CD14-positive monocyte (primary cell): ENCODE measurements at regions not wholly inside any gene's neighbourhood (a gene's known extent, or its start where the extent isn't known, plus 50 kb on each side); places are given as distances from the start of the nearest gene placed in this dataset.

ENCODE experiments used
- DNase-seq, 3 donors: peaks; one replicate each; pipeline ENCODE4 v3.0.0-alpha.2; 2011 to 2022
- H2AFZ ChIP-seq: 2 replicates; pipeline ENCODE4 v1.6.0; 2012; ENCODE audit warnings: mild to moderate bottlenecking, low read depth, low read length, inconsistent platforms; ENCODE audit not compliant: insufficient read depth, poor library complexity, severe bottlenecking
- H3K27ac ChIP-seq, 2 donors: 1 replicate in 1 of 2; 2 replicates in 1 of 2; pipeline ENCODE4 v1.5.1; 2012 to 2013; ENCODE audit warnings: low read length in 2 of 2, control low read depth in 1 of 2, inconsistent platforms in 1 of 2, low read depth in 1 of 2, mild to moderate bottlenecking in 1 of 2
- H3K27me3 ChIP-seq, 2 donors: one replicate each; pipeline versions ENCODE4 v1.6.0 to v1.6.1; 2011 to 2013; ENCODE audit warnings: low read length in 2 of 2; ENCODE audit not compliant: control insufficient read depth in 2 of 2, insufficient read depth in 2 of 2
- H3K36me3 ChIP-seq, 2 donors: replicated peaks in 1 of 2; 1 replicate in 1 of 2; 2 replicates in 1 of 2; pipeline versions ENCODE4 v1.5.1 to v1.6.1; 2012 to 2013; ENCODE audit warnings: low read length in 2 of 2, control low read depth in 1 of 2, inconsistent platforms in 1 of 2, mild to moderate bottlenecking in 1 of 2; ENCODE audit not compliant: insufficient read depth in 2 of 2, control insufficient read depth in 1 of 2
- H3K4me1 ChIP-seq, 2 donors: 1 replicate in 1 of 2; 2 replicates in 1 of 2; pipeline versions ENCODE4 v1.5.1 to v1.6.1; 2012 to 2013; ENCODE audit warnings: low read length in 2 of 2, control low read depth in 1 of 2, inconsistent platforms in 1 of 2, mild to moderate bottlenecking in 1 of 2, moderate library complexity in 1 of 2; ENCODE audit not compliant: insufficient read depth in 2 of 2, control insufficient read depth in 1 of 2
- H3K4me2 ChIP-seq: replicated peaks from 2 replicates; pipeline ENCODE3; 2012; ENCODE audit warnings: low read length, moderate library complexity, mild to moderate bottlenecking; ENCODE audit not compliant: poor library complexity, severe bottlenecking; ENCODE audit errors: extremely low read depth
- H3K4me3 ChIP-seq, 3 experiments: fragments of 200-600 bp in 1 of 3; sonication (generic) in 1 of 3; replicated peaks in 1 of 3; 1 replicate in 2 of 3; 2 replicates in 1 of 3; pipeline ENCODE4 v1.5.1; 2011 to 2013; ENCODE audit warnings: low read length in 3 of 3, mild to moderate bottlenecking in 3 of 3, control low read depth in 2 of 3, low read depth in 2 of 3, inconsistent platforms in 1 of 3, moderate library complexity in 1 of 3
- H3K79me2 ChIP-seq: 2 replicates; pipeline ENCODE4 v1.6.0; 2012; ENCODE audit warnings: mild to moderate bottlenecking, control low read depth, inconsistent platforms, low read length, moderate library complexity; ENCODE audit not compliant: insufficient read depth
- H3K9ac ChIP-seq: 2 replicates; pipeline ENCODE4 v1.6.0; 2017; ENCODE audit warnings: low read length, mild to moderate bottlenecking; ENCODE audit not compliant: insufficient read depth, poor library complexity, severe bottlenecking
- H3K9me3 ChIP-seq, 2 donors: replicated peaks in 1 of 2; 1 replicate in 1 of 2; 2 replicates in 1 of 2; pipeline versions ENCODE4 v1.5.1 to v1.6.1; 2012 to 2013; ENCODE audit warnings: low read length in 2 of 2, control low read depth in 1 of 2; ENCODE audit not compliant: control insufficient read depth in 1 of 2, insufficient read depth in 1 of 2
- H4K20me1 ChIP-seq: 2 replicates; pipeline ENCODE4 v1.6.0; 2012; ENCODE audit warnings: mild to moderate bottlenecking, low read length, control low read depth, moderate library complexity; ENCODE audit not compliant: insufficient read depth
- H3K27ac Mint-ChIP-seq, 7 donors: one replicate each; pipeline ENCODE4 v1.8.0; 2020; ENCODE audit warnings: mild to moderate bottlenecking in 7 of 7, mixed read lengths in 7 of 7, moderate library complexity in 6 of 7, inconsistent platforms in 2 of 7
- H3K27me3 Mint-ChIP-seq, 3 donors: one replicate each; pipeline ENCODE4 v1.8.0; 2021 to 2022; ENCODE audit warnings: low read depth in 3 of 3, mild to moderate bottlenecking in 3 of 3, mixed read lengths in 3 of 3, moderate library complexity in 3 of 3, inconsistent platforms in 1 of 3
- H3K36me3 Mint-ChIP-seq, 2 donors: one replicate each; pipeline ENCODE4 v1.8.0; 2020; ENCODE audit warnings: mixed read lengths in 2 of 2, inconsistent platforms in 1 of 2, mild to moderate bottlenecking in 1 of 2
- H3K4me1 Mint-ChIP-seq: one replicate; pipeline ENCODE4 v1.8.0; 2020; ENCODE audit warnings: mild to moderate bottlenecking, mixed read lengths
- H3K4me3 Mint-ChIP-seq, 2 donors: one replicate each; pipeline ENCODE4 v1.8.0; 2020; ENCODE audit warnings: mild to moderate bottlenecking in 2 of 2, mixed read lengths in 2 of 2, moderate library complexity in 1 of 2
- H3K9me3 Mint-ChIP-seq, 7 donors: one replicate each; pipeline ENCODE4 v1.8.0; 2020 to 2022; ENCODE audit warnings: mixed read lengths in 7 of 7, mild to moderate bottlenecking in 6 of 7, moderate library complexity in 6 of 7, inconsistent platforms in 2 of 7
- CTCF ChIP-seq: fragments of 200-600 bp; IDR thresholded peaks from one replicate; pipeline ENCODE4 v1.8.0; 2022; ENCODE audit warnings: antibody characterized with exemption, mild to moderate bottlenecking
- WGBS: methylation state at CpG from one replicate; pipeline ENCODE4 v1.1.5; 2013; ENCODE audit warnings: missing lambda C conversion rate; ENCODE audit not compliant: insufficient coverage; 5-methylcytosine and 5-hydroxymethylcytosine counted together
- intact Hi-C, 2 donors: fragments of 100-400 bp; cut with micrococcal nuclease; formaldehyde crosslinking; loops; one replicate each; pipeline versions ENCODE4 v1.15.0 to v1.15.1; 2023

- peaks cover 10 to 13% of the 10 kb centered on the region in 2 donors for H3K9me3 ChIP-seq
- WGBS: no CpG with 5 or more reads among the region's 2 CpGs
- no peaks in the 10 kb centered on the region for H4K20me1 ChIP-seq
- no peaks in the 10 kb centered on the region for H3K27me3 ChIP-seq
- DNase-seq: no peak
- intact Hi-C loops: no loop called here
- Mint-ChIP-seq H3K27me3 (peaks cover 0 to 3% (median 2%) of the 10 kb centered on the region in 3 donors), H3K9me3 (peaks cover 2 to 20% (median 11%) of the 10 kb centered on the region in 7 donors), H3K36me3 (no peaks in the 10 kb centered on the region), H3K4me3 (no peak overlapping the region), H3K4me1 (no peaks in the 10 kb centered on the region), H3K27ac (no peak overlapping the region)
- no peaks in the 10 kb centered on the region for H3K79me2 ChIP-seq
- H3K4me3 ChIP-seq: no peak overlapping the region
- no peak overlapping the region for H3K27ac ChIP-seq
- TF ChIP-seq CTCF: no peak
- no peak overlapping the region for H2AFZ ChIP-seq
- H3K4me2 ChIP-seq: no peak overlapping the region
- H3K36me3 ChIP-seq: no peaks in the 10 kb centered on the region
- H3K4me1 ChIP-seq: no peaks in the 10 kb centered on the region
- no peak overlapping the region for H3K9ac ChIP-seq
These were observed 322.8 kb downstream of the SPATA17 start for GRCh38 chr1:217953922-217954321.

- no peak overlapping the region for H2AFZ ChIP-seq
- intact Hi-C loops: no loop called here
- H3K27me3 Mint-ChIP-seq: peaks cover 0 to 2% (median 0%) of the 10 kb centered on the region in 3 donors
These were observed 324.6 kb downstream of the SPATA17 start for GRCh38 chr1:217955723-217956122.

More at GRCh38 chr1:217955723-217956122, 324.6 kb downstream of the SPATA17 start:
- peaks cover 2 to 21% (median 11%) of the 10 kb centered on the region in 7 donors for H3K9me3 Mint-ChIP-seq
- H3K4me3 ChIP-seq: no peak overlapping the region
- H3K4me3 Mint-ChIP-seq: no peak overlapping the region
- no peaks in the 10 kb centered on the region for H3K36me3 ChIP-seq
- no peak overlapping the region for H3K27ac ChIP-seq
- H3K36me3 Mint-ChIP-seq: no peaks in the 10 kb centered on the region
- no peaks in the 10 kb centered on the region for H3K79me2 ChIP-seq
- H3K4me1 ChIP-seq: no peaks in the 10 kb centered on the region
- TF ChIP-seq CTCF: no peak
- H3K4me2 ChIP-seq: no peak overlapping the region
- no peak overlapping the region for H3K9ac ChIP-seq
- no peak overlapping the region for H3K27ac Mint-ChIP-seq
- no peak for DNase-seq
- peaks cover 10 to 14% of the 10 kb centered on the region in 2 donors for H3K9me3 ChIP-seq
- no peaks in the 10 kb centered on the region for H3K27me3 ChIP-seq
- H3K4me1 Mint-ChIP-seq: no peaks in the 10 kb centered on the region
- no peaks in the 10 kb centered on the region for H4K20me1 ChIP-seq
